Hypothalamus (tissue), 51 donors: ENCODE measurements at regions not wholly inside any gene's neighbourhood (a gene's known extent, or its start where the extent isn't known, plus 50 kb on each side); places are given as distances from the start of the nearest gene placed in this dataset.
A peak's percentile ranks its signal among the peaks of the same experiment; 100 is the strongest.

Source experiments
- DNase-seq, 51 donors: peaks; one replicate each; lab custom pipeline; 2025; lab: John Stamatoyannopoulos, UW

GRCh38 chr7:145005601-145006000, 169.7 kb upstream of the TPK1 start:
- no peak for DNase-seq

- DNase-seq, result no peak
Measured at GRCh38 chr7:144997512-144997911, 161.7 kb upstream of the TPK1 start.

- no peak for DNase-seq
Measured at GRCh38 chr7:144995495-144995894, 159.6 kb upstream of the TPK1 start.

DNA sequence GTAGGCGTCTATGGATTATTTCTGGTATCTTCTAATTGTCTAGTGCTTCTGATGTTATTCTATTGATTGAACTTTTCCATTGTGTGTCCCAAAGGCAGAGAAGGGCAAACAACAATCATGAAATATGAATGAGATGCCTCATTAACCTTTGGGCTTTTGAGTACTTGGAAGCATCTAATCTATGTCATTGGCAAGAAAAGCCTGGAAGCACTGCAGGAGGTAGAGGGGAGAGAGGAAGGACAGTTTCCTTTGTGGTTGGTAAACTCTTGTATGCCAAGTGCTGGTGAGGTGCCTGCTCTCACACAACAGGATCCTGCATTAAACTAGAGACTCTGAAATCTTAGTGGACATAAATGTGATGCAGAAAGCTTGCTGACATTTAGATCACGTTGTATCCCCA, 155.2 kb upstream of the TPK1 start:
- DNase-seq, result no peak

DNA sequence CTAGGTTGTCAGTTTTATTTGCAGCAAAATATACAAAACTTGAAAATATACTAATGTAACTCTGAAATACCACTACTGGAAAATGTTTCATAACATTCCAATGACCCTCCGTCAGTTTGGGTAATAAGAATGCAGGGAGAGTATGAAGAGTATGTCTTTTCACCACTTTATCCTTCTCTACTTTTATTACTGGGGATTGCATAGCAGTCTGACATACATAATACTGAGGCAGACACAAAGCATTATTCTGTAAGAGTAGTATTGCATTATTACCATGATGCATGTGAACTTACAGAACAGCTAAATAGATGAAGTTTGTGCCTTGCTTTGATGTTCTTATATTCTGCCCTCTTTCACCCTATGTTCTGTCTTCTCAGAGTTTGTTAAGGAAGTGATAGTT, 151.8 kb upstream of the TPK1 start:
- no peak for DNase-seq

GRCh38 chr7:144982133-144982532, 146.3 kb upstream of the TPK1 start:
- DNase-seq, result no peak

GRCh38 chr7:144975882-144976281, 140.0 kb upstream of the TPK1 start:
- no peak for DNase-seq

- no peak for DNase-seq
Measured at GRCh38 chr7:144969787-144970186, 133.9 kb upstream of the TPK1 start.

- DNase-seq, result no peak
Measured at GRCh38 chr7:144960763-144961162, 124.9 kb upstream of the TPK1 start.

DNA sequence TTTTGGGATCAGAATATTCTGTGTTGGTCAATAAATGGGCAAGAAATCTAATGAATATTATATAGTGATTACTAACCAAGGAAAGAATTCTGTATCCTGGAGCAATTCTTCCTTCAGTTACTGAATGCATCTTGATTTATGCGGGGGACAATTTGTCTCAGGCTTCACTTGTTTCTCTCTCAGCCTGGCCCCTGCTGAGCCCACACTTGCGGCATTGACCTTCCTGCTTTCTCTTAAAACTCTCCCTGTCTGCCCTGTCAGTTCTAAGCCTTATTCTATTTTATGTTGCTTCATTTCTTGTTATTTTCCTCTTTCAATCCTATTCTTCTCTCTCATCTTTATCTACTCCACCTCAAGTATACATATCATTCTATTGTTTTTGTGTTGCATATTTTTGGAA, 122.1 kb upstream of the TPK1 start:
- DNase-seq, result no peak

DNA sequence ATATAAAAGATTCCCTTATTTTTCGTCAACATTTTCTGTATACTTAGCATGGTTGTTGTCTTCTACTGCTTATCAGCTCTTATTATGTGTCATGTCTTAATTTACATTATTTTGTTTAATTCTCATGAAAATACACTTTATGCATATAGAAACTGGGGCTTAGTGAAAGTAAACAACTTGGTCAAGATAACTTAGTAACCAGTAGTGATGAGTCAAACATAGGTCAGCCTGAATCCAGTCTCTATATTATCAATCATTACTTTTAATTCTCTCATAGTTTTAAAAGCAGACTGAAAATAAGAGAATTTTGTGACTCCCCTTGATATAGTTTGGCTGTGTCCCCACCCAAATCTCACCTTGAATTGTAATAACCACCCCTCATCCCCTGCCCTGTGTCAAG, 119.6 kb upstream of the TPK1 start:
- DNase-seq, result no peak

GRCh38 chr7:144941127-144941526, 105.3 kb upstream of the TPK1 start:
- no peak for DNase-seq

DNA sequence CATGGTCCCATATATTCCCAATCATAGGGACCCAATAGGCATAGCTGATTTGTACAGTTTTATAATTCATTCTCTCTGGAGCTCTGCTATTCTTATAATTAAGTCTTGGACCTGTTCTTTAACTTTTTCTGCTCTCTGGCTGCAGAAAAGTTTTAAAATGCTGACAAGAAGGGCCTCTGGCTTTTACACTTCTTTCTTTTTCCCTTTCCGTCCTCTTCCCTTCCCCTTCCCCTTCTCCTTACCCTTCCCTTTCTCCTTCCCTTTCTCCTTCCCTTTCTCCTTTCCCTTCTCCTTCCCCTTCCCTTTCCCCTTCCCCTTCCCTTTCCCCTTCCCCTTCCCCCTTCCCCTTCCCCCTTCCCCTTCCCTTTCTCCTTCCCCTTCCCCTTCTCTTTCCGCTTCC, 101.3 kb upstream of the TPK1 start:
- no peak for DNase-seq

DNA sequence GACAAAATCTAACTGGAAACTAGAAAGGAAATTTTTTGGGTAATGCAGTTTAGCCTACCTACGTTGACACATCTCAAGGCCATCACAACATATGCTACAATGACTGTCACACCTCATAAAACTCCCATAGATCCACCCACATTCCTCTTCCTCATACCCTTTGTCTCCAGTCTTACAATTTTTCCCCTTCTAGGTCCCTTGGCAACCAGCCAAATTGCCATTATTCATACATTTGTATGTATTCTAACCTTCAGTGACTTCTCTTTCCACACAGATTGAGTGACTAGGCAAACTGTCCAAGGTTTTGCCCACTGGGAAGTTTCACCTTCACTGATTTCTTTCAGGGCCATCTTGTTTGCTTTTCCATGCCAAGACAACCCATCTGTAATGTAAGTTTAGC, 100.5 kb upstream of the TPK1 start:
- DNase-seq, result no peak

DNA sequence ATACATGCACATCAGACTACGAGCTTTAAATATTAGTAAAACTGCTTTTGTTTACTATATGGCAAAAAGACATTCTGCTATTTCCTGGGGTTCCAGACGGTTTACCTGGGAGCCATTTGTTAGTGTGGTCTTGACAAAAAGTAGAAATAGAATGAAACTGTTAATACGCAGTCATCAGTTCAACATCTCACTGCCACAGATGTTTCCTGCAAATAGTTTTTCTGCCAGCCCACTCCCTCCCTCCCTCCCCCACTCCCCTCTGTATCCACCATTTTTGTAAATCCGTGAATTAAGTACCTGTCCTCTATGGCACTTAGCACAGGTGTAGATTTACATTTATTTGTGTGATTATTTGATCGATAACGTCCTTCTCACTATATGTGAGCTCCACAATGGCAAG, 74.6 kb upstream of the TPK1 start:
- no peak for DNase-seq

DNA sequence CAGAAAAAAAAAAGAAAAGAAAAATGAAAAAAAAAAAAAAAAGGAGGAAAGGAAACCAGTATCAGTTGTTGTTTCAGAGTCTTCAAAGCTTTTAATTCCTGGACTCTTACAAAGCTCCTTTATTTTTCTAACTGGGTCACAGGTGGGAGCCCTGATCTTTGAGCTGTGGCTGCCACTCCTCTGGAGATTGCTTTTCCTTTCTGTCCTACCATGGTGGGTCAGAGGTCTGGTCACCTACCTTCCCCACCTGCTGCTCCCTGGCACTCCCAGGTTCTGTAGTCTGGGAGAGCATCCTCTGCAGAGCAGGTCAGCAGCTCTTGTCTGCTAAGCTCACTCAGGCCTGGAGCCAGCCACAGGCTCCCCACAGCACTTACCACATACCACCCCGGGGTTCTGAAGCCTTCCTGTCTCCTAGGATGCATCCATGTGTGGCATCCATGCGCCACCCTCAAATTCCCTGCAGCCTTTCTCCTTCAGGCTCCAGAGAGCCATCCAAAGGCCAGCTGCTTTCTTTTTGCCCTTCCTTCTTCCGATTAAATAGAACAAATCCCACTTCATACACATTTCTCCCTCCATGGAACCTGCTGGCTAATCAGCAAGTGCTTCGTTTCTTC, 73.2 kb upstream of the TPK1 start:
- DNase-seq, result peak in 1 of 51 donors; percentile 1

- DNase-seq, result no peak
Measured at GRCh38 chr7:144908324-144908723, 72.5 kb upstream of the TPK1 start.

DNA sequence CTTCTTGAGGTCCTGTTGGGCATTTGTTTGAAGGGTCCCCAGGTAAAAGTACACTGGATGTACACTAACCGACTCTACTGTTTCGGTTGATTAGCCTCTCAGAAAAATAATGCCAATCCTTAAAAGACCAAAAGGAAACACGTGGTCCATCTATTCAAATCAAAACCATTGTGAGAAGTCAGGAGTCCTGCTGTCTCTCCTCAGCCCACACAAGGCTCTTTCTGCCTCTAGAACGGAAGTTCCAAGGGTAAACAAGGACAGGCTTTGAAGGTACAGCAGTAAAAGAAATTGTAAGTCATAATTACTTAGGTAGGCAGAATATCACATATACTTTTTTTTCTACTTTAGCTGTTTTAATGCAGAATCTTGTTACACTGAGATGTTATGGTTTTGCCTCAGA, 71.7 kb upstream of the TPK1 start:
- no peak for DNase-seq

- DNase-seq, result no peak
Measured at GRCh38 chr7:144903201-144903600, 67.3 kb upstream of the TPK1 start.

- DNase-seq, result no peak
Measured at GRCh38 chr7:144892761-144893160, 56.9 kb upstream of the TPK1 start.
